ENCODE measurements at regions not wholly inside any gene's neighbourhood (a gene's known extent, or its start where the extent isn't known, plus 50 kb on each side); places are given as distances from the start of the nearest gene placed in this dataset.

- peaks cover 6% of the 10 kb centered on the region for H3K9me3 Mint-ChIP-seq (ENCODE audit: low read depth)
- H3K36me3 Mint-ChIP-seq (ENCODE audit: low read depth), result no peaks in the 10 kb centered on the region
- TF ChIP-seq CTCF (IDR thresholded peaks at IDR 0.05), result no peak
- no peak for DNase-seq (ENCODE audit: low spot score)
- peaks cover 2% of the 10 kb centered on the region for H3K27me3 Mint-ChIP-seq (ENCODE audit: low read depth)
- no peak overlapping the region for H3K27ac Mint-ChIP-seq (ENCODE audit: unreplicated experiment)
- H3K4me1 Mint-ChIP-seq (ENCODE audit: low read depth), result no peaks in the 10 kb centered on the region
- no peak overlapping the region for H3K4me3 Mint-ChIP-seq (ENCODE audit: unreplicated experiment)
These were observed 385.8 kb upstream of the GRM3 start for GRCh38 chr7:86257894-86258293.

GRCh38 chr7:86252406-86252805 lies 391.3 kb upstream of the GRM3 start:
- Mint-ChIP-seq H3K4me3 (ENCODE audit: unreplicated experiment) (no peak overlapping the region), H3K36me3 (ENCODE audit: low read depth) (no peaks in the 10 kb centered on the region), H3K4me1 (ENCODE audit: low read depth) (no peaks in the 10 kb centered on the region), H3K27ac (ENCODE audit: unreplicated experiment) (no peak overlapping the region), H3K27me3 (ENCODE audit: low read depth) (no peaks in the 10 kb centered on the region), H3K9me3 (ENCODE audit: low read depth) (peaks cover 2% of the 10 kb centered on the region)
- no peak for TF ChIP-seq CTCF (IDR thresholded peaks at IDR 0.05)
- no peak for DNase-seq (ENCODE audit: low spot score)

GRCh38 chr7:86248977-86249376 lies 394.7 kb upstream of the GRM3 start:
- no peak for TF ChIP-seq CTCF (IDR thresholded peaks at IDR 0.05)

GRCh38 chr7:86243171-86243570 lies 400.5 kb upstream of the GRM3 start:
- Mint-ChIP-seq H3K36me3 (ENCODE audit: low read depth) (no peaks in the 10 kb centered on the region), H3K4me1 (ENCODE audit: low read depth) (no peaks in the 10 kb centered on the region), H3K27me3 (ENCODE audit: low read depth) (peaks cover 2% of the 10 kb centered on the region), H3K4me3 (ENCODE audit: unreplicated experiment) (no peak overlapping the region), H3K9me3 (ENCODE audit: low read depth) (no peaks in the 10 kb centered on the region), H3K27ac (ENCODE audit: unreplicated experiment) (no peak overlapping the region)
- DNase-seq (ENCODE audit: low spot score), result no peak
- TF ChIP-seq CTCF (IDR thresholded peaks at IDR 0.05), result no peak

More at GRCh38 chr7:86248977-86249376, 394.7 kb upstream of the GRM3 start:
- Mint-ChIP-seq H3K4me1 (ENCODE audit: low read depth) (no peaks in the 10 kb centered on the region), H3K4me3 (ENCODE audit: unreplicated experiment) (no peak overlapping the region), H3K9me3 (ENCODE audit: low read depth) (no peaks in the 10 kb centered on the region), H3K36me3 (ENCODE audit: low read depth) (no peaks in the 10 kb centered on the region), H3K27me3 (ENCODE audit: low read depth) (peaks cover 2% of the 10 kb centered on the region), H3K27ac (ENCODE audit: unreplicated experiment) (no peak overlapping the region)
- DNase-seq (ENCODE audit: low spot score), result no peak

GRCh38 chr7:86226191-86226590 lies 417.5 kb upstream of the GRM3 start:
- peak; percentile 58 for DNase-seq (ENCODE audit: low spot score)
- no peak overlapping the region for H3K27ac Mint-ChIP-seq (ENCODE audit: unreplicated experiment)
- no peaks in the 10 kb centered on the region for H3K36me3 Mint-ChIP-seq (ENCODE audit: low read depth)
- H3K4me3 Mint-ChIP-seq (ENCODE audit: unreplicated experiment), result no peak overlapping the region
- H3K4me1 Mint-ChIP-seq (ENCODE audit: low read depth), result no peaks in the 10 kb centered on the region
- peaks cover 9% of the 10 kb centered on the region for H3K9me3 Mint-ChIP-seq (ENCODE audit: low read depth)
- TF ChIP-seq CTCF (IDR thresholded peaks at IDR 0.05), result no peak
- H3K27me3 Mint-ChIP-seq (ENCODE audit: low read depth), result no peaks in the 10 kb centered on the region
